HL-60 (cell line): ENCODE measurements at regions not wholly inside any gene's neighbourhood (a gene's known extent, or its start where the extent isn't known, plus 50 kb on each side); places are given as distances from the start of the nearest gene placed in this dataset.

Experiments used
- CTCF ChIP-seq: IDR thresholded peaks from one replicate; pipeline ENCODE4 v1.5.1; 2011; ENCODE audit warnings: low read length, control low read depth, inconsistent platforms; ENCODE audit not compliant: insufficient read depth
- POLR2AphosphoS5 ChIP-seq: IDR thresholded peaks from 2 replicates; pipeline ENCODE4 v1.6.1; 2012; ENCODE audit warnings: low read depth
- TF ChIP-seq, protein P1 (sequence below): IDR thresholded peaks from 2 replicates; pipeline ENCODE4 v1.6.1; 2012; ENCODE audit warnings: low read depth; ENCODE audit not compliant: insufficient replicate concordance

DNA sequence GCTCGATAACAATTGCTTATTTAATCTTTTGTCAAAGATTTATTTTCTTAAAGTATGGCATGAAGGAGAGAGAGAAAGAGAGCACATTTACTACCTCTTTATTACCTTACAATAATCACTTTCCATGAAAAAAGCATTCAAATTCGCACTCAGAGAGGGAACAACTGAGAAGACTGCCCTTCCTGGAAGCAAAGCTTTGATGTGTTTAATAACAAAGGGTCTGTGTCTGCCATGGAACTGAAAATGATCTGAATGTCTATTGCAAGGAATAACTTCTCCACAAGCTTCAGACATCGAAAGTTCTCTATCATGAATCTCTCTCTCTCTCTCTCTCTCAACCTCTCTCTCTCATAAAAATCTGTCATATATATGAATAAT is 308.9 kb downstream of the HDGFL1 start:
- TF ChIP-seq, protein P1, sequence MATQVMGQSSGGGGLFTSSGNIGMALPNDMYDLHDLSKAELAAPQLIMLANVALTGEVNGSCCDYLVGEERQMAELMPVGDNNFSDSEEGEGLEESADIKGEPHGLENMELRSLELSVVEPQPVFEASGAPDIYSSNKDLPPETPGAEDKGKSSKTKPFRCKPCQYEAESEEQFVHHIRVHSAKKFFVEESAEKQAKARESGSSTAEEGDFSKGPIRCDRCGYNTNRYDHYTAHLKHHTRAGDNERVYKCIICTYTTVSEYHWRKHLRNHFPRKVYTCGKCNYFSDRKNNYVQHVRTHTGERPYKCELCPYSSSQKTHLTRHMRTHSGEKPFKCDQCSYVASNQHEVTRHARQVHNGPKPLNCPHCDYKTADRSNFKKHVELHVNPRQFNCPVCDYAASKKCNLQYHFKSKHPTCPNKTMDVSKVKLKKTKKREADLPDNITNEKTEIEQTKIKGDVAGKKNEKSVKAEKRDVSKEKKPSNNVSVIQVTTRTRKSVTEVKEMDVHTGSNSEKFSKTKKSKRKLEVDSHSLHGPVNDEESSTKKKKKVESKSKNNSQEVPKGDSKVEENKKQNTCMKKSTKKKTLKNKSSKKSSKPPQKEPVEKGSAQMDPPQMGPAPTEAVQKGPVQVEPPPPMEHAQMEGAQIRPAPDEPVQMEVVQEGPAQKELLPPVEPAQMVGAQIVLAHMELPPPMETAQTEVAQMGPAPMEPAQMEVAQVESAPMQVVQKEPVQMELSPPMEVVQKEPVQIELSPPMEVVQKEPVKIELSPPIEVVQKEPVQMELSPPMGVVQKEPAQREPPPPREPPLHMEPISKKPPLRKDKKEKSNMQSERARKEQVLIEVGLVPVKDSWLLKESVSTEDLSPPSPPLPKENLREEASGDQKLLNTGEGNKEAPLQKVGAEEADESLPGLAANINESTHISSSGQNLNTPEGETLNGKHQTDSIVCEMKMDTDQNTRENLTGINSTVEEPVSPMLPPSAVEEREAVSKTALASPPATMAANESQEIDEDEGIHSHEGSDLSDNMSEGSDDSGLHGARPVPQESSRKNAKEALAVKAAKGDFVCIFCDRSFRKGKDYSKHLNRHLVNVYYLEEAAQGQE, result no peak
- no peak for TF ChIP-seq CTCF
- no peak for TF ChIP-seq POLR2AphosphoS5
